HG03575 (cell line): ENCODE measurements at regions not wholly inside any gene's neighbourhood (a gene's known extent, or its start where the extent isn't known, plus 50 kb on each side); places are given as distances from the start of the nearest gene placed in this dataset.
"Not testable (repeated sequence)": the region's sequence is repeated elsewhere in the genome, so short reads cannot be mapped to it uniquely, and the experiment has no call there.

Experiments used
- ATAC-seq: cut with Tn5 transposase; IDR thresholded peaks from one replicate; pipeline ENCODE4 v1.9.1; 2021; ENCODE audit not compliant: unreplicated experiment, insufficient number of reproducible peaks, low FRiP score; ENCODE audit errors: extremely low read depth

DNA sequence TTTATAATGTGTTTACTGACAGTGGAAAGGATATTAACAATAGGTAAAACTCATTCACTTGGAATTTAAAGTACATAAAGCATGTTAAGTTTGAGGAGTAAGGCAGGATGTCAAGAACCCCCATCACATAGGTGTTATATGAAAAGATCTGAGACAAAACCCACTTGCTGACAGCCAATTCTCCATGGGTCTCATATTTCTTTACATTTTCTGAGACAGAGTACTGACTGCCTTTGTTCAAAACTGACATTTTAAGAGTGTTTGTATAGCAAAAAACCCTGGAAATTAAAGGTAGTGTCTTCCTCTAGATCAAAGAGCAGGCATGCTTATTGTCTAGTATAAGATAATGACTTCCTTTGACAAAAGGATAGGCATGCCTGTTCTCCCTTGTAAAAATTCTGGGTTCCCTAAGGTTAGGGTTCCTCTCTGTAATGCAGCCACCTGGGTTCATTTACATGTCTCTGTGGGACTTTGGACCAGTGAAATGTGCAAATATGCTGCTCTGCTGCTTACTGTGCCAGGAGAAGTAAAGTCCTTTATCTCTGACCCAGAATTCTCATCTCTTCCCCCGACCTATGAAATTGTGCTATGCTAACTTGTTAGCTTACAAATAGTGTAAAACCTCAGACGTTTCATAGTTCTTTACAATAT is 123.6 kb downstream of the PCDH18 start:
- ATAC-seq = no peak

DNA sequence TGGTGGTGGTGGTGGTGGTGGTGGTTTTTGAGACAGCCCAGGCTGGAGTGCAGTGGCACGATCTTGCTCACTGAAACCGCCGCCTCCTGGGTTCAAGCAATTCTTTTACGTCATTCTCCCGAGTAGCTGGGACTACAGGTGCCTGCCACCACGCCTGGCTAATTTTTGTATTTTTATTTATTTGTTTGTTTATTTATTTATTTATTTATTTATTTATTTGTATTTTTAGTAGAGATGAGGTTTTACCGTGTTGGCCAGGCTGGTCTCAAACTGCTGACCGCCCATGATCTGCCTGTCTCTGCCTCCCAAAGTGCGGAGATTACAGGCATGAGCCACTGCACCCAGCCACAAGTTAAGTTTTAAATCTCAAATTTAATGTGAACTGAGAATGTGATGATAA is 126.5 kb downstream of the PCDH18 start:
- ATAC-seq = not testable (repeated sequence)

- no peak for ATAC-seq
Observed at GRCh38 chr4:137394018-137394417, 138.3 kb downstream of the PCDH18 start.

GRCh38 chr4:137393044-137393443 is 139.2 kb downstream of the PCDH18 start:
- ATAC-seq = no peak

DNA sequence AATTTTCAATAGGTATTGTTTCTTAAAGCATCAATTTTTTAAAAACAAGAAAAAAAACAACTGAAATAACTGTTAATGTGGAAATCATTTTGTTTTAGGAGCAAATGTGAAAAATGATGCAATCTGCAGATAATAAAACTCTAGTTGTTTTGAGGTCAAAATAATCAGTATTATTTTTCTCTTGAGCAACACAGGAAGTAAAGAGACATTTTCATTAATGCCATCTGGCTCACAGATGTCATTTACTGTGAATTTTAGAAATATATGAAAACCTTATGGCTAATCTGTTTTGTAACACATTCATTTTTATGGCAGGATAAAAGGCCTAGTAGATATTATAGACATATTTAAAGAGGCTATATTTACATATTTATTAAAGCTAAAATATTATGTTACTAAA is 141.6 kb downstream of the PCDH18 start:
- ATAC-seq = no peak

GRCh38 chr4:137389911-137390520 is 142.3 kb downstream of the PCDH18 start:
- ATAC-seq = no peak

- ATAC-seq = no peak
Observed at GRCh38 chr4:137387924-137388323, 144.4 kb downstream of the PCDH18 start.

- no peak for ATAC-seq
Observed at GRCh38 chr4:137384476-137384875, 147.8 kb downstream of the PCDH18 start.

GRCh38 chr4:137378821-137379220 is 153.5 kb downstream of the PCDH18 start:
- no peak for ATAC-seq

GRCh38 chr4:137378393-137378792 is 153.9 kb downstream of the PCDH18 start:
- no peak for ATAC-seq

- no peak for ATAC-seq
Observed at GRCh38 chr4:137376312-137376711, 156.0 kb downstream of the PCDH18 start.

DNA sequence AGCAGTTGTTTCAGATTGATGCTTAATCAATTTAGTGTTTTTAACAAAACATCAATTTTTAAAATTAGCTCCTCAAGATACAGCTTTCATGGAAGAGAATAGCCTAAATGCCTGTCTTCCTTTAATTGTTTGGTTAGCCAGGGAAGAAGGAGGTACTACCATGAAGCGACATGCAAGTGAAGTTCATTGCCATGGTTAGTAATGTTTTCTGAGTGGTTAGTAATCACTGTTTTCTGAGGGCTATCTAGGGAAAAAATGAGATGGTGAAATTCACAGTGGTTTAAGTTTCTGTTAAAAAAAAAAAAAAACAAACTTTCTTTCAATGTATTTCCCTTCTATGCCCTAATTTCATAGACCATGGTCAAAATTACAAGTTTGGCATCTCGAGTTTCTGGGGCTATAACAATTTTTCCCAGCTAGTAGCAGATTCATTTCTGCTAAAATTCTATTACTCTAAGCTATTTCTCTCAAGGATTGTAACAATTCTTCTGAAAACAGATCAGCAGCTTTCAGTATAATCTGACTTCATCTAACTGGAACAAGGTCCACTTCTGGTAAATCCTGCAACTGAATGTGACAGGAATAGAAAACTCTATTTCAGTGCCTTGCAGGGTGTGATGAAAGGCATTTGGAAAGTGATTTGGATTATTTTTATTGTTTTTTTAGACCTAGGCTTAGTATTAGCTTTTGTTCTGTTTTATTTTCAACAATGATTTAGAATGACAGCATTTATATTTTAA is 157.0 kb downstream of the PCDH18 start:
- no peak for ATAC-seq

DNA sequence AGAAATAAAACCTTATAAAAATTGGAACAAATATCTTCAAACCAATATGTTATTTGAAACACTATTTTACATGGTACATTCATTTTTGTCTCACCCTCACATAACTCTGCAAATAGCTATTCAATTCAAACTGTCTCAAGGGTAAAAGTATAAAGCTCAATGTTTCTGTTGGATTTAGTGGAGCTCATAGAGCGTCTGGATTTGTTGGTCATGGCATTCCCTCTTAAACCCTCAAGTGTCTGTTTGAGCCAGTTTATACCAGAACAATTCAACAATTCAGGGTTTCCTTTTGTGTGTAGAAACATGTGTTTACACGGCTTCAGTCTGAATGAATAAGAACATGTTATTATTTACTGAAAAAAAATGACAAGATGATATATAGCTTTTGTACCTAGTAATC is 161.6 kb downstream of the PCDH18 start:
- no peak for ATAC-seq

DNA sequence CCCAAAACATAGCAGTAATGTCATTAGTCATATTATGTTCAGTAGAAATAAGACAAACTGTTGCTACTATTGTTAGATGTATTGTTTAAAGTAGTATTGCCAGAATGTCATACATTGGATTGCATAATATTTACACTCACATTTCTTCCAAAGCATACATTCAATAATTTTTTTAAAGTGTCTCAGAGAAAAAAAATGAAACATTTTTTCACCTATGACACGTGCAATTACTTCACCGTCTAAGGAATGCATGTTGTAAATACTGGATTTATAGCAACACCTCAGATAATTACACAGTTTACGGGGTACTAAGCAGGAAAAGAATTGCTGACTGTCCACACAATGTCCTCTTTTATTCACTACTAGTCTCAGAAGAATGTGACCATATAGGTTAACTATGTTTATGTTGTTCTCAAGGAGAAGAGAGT is 162.1 kb downstream of the PCDH18 start:
- no peak for ATAC-seq

DNA sequence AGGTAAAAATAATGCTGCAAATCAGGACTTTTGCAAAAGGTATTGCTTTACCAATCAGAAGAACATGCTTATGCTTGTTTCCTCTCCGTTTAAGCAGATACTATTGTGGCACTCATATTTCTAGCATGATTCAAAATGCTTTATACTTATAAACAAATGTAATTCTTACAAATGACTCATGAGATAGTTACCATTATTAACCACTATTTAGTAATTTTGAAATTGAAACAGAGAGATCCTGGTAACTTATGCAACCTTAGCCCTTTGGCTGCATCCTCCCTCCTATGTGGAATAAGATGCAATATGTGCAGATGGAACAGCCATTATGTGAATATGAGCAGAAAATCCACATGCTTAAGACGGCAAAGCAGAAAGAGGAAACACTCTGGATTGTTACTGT is 164.7 kb downstream of the PCDH18 start:
- no peak for ATAC-seq

DNA sequence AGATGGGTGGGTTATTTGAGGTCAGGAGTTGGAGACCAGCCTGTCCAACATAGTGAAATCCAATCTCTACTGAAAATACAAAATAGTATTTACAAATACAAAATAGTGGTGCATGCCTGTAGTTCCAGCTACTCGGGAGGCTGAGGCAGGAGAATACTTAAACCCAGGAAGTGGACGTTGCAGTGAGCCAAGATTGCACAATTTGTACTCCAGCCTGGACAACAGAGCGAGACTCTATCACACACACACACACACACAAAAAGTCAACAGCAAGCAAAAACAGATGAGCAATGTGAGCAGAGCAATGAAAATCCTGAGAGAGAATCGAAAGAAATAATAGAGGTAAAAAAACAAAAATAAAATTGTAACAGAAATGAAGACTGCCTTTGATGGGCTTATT is 168.8 kb downstream of the PCDH18 start:
- ATAC-seq = no peak

DNA sequence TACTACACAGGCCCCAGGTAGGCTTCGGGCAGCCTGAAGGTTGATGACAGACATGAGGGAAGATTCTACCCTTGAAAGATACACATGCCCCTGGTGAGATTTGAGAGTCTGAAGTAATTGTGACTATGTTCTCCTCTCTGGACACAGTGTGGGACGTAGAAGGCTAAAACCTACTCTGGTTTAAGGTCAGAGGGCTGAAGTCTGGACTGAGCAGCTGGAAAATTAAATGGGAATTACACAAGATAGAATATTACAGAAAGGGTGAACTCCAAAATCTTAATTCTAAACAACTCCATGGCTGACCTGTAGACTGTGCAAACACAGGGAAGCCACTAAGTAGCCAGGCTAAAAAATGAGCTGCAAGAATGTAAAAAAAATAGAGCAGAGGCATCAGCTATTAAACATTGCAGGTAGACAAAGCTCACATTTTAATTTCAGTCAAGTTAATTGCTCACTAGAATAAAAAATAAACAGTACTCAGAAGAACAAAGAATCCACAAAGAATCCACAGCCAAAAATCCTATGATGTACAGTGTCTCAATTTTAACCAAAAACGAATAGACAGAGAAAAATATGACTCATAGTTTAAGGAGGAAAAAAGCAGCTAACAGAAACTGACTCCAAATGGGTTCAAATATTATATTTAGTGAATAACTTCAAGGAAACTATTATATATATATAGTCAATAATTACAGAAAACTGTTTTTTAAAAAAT is 170.4 kb downstream of the PCDH18 start:
- ATAC-seq = no peak

GRCh38 chr4:137360761-137361160 is 171.5 kb downstream of the PCDH18 start:
- no peak for ATAC-seq

GRCh38 chr4:137359691-137360315 is 172.5 kb downstream of the PCDH18 start:
- no peak for ATAC-seq
